ENCODE measurements at regions not wholly inside any gene's neighbourhood (a gene's known extent, or its start where the extent isn't known, plus 50 kb on each side); places are given as distances from the start of the nearest gene placed in this dataset.

- TF ChIP-seq, protein P1, sequence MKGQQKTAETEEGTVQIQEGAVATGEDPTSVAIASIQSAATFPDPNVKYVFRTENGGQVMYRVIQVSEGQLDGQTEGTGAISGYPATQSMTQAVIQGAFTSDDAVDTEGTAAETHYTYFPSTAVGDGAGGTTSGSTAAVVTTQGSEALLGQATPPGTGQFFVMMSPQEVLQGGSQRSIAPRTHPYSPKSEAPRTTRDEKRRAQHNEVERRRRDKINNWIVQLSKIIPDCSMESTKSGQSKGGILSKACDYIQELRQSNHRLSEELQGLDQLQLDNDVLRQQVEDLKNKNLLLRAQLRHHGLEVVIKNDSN (IDR thresholded peaks at IDR 0.05), result no peak
- TF ChIP-seq FOXM1 (IDR thresholded peaks at IDR 0.05; ENCODE audit: borderline replicate concordance, low read depth), result no peak
- TF ChIP-seq CEBPB (IDR thresholded peaks at IDR 0.05), result no peak
- TF ChIP-seq NFIC (IDR thresholded peaks at IDR 0.05), result no peak
- no peak for TF ChIP-seq YY1 (IDR thresholded peaks at IDR 0.05; ENCODE audit: low read depth)
- TF ChIP-seq, protein P2, sequence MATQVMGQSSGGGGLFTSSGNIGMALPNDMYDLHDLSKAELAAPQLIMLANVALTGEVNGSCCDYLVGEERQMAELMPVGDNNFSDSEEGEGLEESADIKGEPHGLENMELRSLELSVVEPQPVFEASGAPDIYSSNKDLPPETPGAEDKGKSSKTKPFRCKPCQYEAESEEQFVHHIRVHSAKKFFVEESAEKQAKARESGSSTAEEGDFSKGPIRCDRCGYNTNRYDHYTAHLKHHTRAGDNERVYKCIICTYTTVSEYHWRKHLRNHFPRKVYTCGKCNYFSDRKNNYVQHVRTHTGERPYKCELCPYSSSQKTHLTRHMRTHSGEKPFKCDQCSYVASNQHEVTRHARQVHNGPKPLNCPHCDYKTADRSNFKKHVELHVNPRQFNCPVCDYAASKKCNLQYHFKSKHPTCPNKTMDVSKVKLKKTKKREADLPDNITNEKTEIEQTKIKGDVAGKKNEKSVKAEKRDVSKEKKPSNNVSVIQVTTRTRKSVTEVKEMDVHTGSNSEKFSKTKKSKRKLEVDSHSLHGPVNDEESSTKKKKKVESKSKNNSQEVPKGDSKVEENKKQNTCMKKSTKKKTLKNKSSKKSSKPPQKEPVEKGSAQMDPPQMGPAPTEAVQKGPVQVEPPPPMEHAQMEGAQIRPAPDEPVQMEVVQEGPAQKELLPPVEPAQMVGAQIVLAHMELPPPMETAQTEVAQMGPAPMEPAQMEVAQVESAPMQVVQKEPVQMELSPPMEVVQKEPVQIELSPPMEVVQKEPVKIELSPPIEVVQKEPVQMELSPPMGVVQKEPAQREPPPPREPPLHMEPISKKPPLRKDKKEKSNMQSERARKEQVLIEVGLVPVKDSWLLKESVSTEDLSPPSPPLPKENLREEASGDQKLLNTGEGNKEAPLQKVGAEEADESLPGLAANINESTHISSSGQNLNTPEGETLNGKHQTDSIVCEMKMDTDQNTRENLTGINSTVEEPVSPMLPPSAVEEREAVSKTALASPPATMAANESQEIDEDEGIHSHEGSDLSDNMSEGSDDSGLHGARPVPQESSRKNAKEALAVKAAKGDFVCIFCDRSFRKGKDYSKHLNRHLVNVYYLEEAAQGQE (IDR thresholded peaks at IDR 0.05; ENCODE audit: low read depth), result no peak
- TF ChIP-seq MAX (IDR thresholded peaks at IDR 0.05), result no peak
Measured at GRCh38 chr1:173414539-173415226, 62.5 kb upstream of the PRDX6 start.

DNA sequence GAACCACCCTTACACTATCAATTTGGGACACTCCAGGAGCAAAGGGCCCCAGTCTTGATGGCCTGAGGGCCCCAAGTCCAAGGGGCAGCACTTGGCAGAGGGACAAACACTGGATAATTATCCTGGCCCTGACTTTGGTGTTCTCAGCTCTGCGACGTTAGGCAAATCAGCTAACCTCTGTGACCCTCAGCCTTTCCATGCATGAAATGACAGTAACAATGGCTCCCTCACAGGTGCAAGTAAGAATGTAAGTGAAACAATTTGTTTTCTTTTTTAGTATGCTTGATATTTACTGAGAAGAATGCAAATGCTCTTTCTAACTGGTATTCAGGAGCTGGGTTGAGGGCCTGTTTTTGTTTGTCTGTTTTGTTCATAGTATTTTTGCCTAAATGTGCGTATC lies 61.6 kb upstream of the PRDX6 start:
- TF ChIP-seq TAF1 (IDR thresholded peaks at IDR 0.05; ENCODE audit: low read depth) (no peak), TCF12 (IDR thresholded peaks at IDR 0.05; ENCODE audit: low read depth) (no peak), ZBTB7A (IDR thresholded peaks at IDR 0.05; ENCODE audit: low read depth) (no peak), FOXM1 (IDR thresholded peaks at IDR 0.05; ENCODE audit: borderline replicate concordance, low read depth) (no peak), RAD21 (IDR thresholded peaks at IDR 0.05; ENCODE audit: low read depth) (no peak), NFIC (IDR thresholded peaks at IDR 0.05) (no peak), TEAD4 (IDR thresholded peaks at IDR 0.05) (no peak), MAX (IDR thresholded peaks at IDR 0.05) (no peak), EP300 (IDR thresholded peaks at IDR 0.05; ENCODE audit: borderline replicate concordance) (no peak), EGR1 (IDR thresholded peaks at IDR 0.05) (no peak), YY1 (IDR thresholded peaks at IDR 0.05; ENCODE audit: low read depth) (no peak), CEBPB (IDR thresholded peaks at IDR 0.05) (no peak)
- TF ChIP-seq, protein P2 (IDR thresholded peaks at IDR 0.05; ENCODE audit: low read depth), result no peak
- TF ChIP-seq, protein P1 (IDR thresholded peaks at IDR 0.05), result no peak

DNA sequence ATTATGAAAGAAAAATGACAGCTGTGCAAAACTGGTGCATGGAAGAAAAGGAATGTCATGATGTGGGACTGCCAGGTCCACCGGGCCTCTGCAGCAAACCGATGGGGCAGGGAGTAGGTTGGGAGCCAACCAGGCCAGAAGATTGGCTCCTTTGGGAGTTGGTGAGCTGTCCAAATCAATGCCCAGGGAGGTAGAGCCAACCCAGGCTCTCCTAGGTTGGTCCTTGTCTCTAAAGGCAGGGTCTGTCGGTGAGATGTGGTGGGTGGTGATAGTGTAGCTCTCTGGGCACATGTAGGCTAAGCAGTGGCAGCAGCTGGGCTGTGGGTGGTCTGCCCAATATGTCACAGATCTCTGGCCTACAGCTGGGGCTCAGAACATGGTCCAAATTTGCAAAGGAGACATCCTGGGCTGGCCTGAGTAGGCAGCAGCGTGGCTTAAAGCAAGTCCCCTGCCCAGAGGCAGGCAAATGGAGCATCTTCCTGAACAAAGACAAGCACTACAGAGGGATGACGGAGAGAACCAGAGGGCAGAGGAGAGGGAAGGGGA lies 61.2 kb upstream of the PRDX6 start:
- TF ChIP-seq FOXM1 (IDR thresholded peaks at IDR 0.05; ENCODE audit: borderline replicate concordance, low read depth), result no peak
- no peak for TF ChIP-seq NFIC (IDR thresholded peaks at IDR 0.05)
- TF ChIP-seq TCF12 (IDR thresholded peaks at IDR 0.05; ENCODE audit: low read depth), result no peak
- TF ChIP-seq EGR1 (IDR thresholded peaks at IDR 0.05), result no peak
- no peak for TF ChIP-seq RAD21 (IDR thresholded peaks at IDR 0.05; ENCODE audit: low read depth)
- no peak for TF ChIP-seq TAF1 (IDR thresholded peaks at IDR 0.05; ENCODE audit: low read depth)
- TF ChIP-seq MAX (IDR thresholded peaks at IDR 0.05), result no peak
- no peak for TF ChIP-seq YY1 (IDR thresholded peaks at IDR 0.05; ENCODE audit: low read depth)
- no peak for TF ChIP-seq EP300 (IDR thresholded peaks at IDR 0.05; ENCODE audit: borderline replicate concordance)

DNA sequence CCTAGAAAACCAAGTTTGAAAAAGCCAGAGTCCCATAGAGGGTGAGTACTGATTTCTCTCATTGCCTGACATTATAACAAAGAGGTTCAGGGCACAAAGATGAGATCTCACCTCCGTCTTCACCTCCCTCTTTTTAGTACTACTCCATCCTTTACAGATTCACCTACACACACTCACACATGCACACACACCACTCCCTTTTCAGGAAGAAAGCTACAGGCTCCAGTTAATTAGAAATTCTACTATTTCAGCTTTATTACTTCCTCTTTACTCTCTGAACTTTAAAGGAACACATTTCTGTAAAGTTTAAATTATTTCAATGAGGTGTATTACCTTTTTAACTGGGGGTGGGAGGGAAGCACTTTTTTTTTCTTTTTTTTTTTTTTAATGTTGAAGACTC lies 59.6 kb upstream of the PRDX6 start:
- no peak for TF ChIP-seq ZBTB7A (IDR thresholded peaks at IDR 0.05; ENCODE audit: low read depth)
- no peak for TF ChIP-seq CEBPB (IDR thresholded peaks at IDR 0.05)
- no peak for TF ChIP-seq YY1 (IDR thresholded peaks at IDR 0.05; ENCODE audit: low read depth)
- no peak for TF ChIP-seq CREB1 (IDR thresholded peaks at IDR 0.05; ENCODE audit: low read depth)
- no peak for TF ChIP-seq TAF1 (IDR thresholded peaks at IDR 0.05; ENCODE audit: low read depth)

- TF ChIP-seq CEBPB (IDR thresholded peaks at IDR 0.05), result no peak
- TF ChIP-seq ZBTB7A (IDR thresholded peaks at IDR 0.05; ENCODE audit: low read depth), result no peak
- TF ChIP-seq, protein P2 (IDR thresholded peaks at IDR 0.05; ENCODE audit: low read depth), result no peak
- no peak for TF ChIP-seq YY1 (IDR thresholded peaks at IDR 0.05; ENCODE audit: low read depth)
- no peak for TF ChIP-seq EGR1 (IDR thresholded peaks at IDR 0.05)
Measured at GRCh38 chr1:173418107-173418985, 58.8 kb upstream of the PRDX6 start.

Measured in Ishikawa (cell line).